Osteocyte (in vitro differentiated cells): ENCODE measurements at regions not wholly inside any gene's neighbourhood (a gene's known extent, or its start where the extent isn't known, plus 50 kb on each side); places are given as distances from the start of the nearest gene placed in this dataset.

Experiments
- DNase-seq: peaks from one replicate; pipeline ENCODE4 v3.0.0; 2021; ENCODE audit warnings: mixed read lengths; ENCODE audit not compliant: unreplicated experiment; ENCODE audit errors: extremely low spot score
- H3K27ac Mint-ChIP-seq: one replicate; pipeline ENCODE4 v1.8.0; 2021; ENCODE audit warnings: mild to moderate bottlenecking, mixed read lengths; ENCODE audit not compliant: unreplicated experiment
- H3K27me3 Mint-ChIP-seq: one replicate; pipeline ENCODE4 v1.8.0; 2021; ENCODE audit warnings: mixed read lengths; ENCODE audit not compliant: unreplicated experiment
- H3K36me3 Mint-ChIP-seq: one replicate; pipeline ENCODE4 v1.8.0; 2021; ENCODE audit warnings: mixed read lengths; ENCODE audit not compliant: unreplicated experiment
- H3K4me1 Mint-ChIP-seq: one replicate; pipeline ENCODE4 v1.8.0; 2021; ENCODE audit warnings: mixed read lengths; ENCODE audit not compliant: unreplicated experiment
- H3K4me3 Mint-ChIP-seq: one replicate; pipeline ENCODE4 v1.8.0; 2021; ENCODE audit warnings: mild to moderate bottlenecking, moderate library complexity, mixed read lengths; ENCODE audit not compliant: unreplicated experiment
- H3K9me3 Mint-ChIP-seq: one replicate; pipeline ENCODE4 v1.8.0; 2021; ENCODE audit warnings: mixed read lengths; ENCODE audit not compliant: unreplicated experiment
- CTCF ChIP-seq: fragments of 200-600 bp; sonication (generic); IDR thresholded peaks from 2 replicates; pipeline ENCODE4 v1.5.0; 2021; ENCODE audit warnings: antibody characterized with exemption, mild to moderate bottlenecking, moderate library complexity

GRCh38 chr18:10284540-10285282, 169.7 kb upstream of the APCDD1 start:
- no peak for TF ChIP-seq CTCF
- Mint-ChIP-seq H3K27me3 (peaks cover 27% of the 10 kb centered on the region), H3K4me1 (no peaks in the 10 kb centered on the region), H3K4me3 (no peak overlapping the region), H3K36me3 (no peaks in the 10 kb centered on the region), H3K9me3 (peaks cover 9% of the 10 kb centered on the region), H3K27ac (no peak overlapping the region)
- no peak for DNase-seq

GRCh38 chr18:10285283-10285640, 169.2 kb upstream of the APCDD1 start:
- peaks cover 23% of the 10 kb centered on the region for H3K27me3 Mint-ChIP-seq
- peaks cover 2% of the 10 kb centered on the region for H3K4me1 Mint-ChIP-seq
- no peak overlapping the region for H3K4me3 Mint-ChIP-seq
- no peak for TF ChIP-seq CTCF
- DNase-seq: no peak
- no peaks in the 10 kb centered on the region for H3K36me3 Mint-ChIP-seq
- H3K27ac Mint-ChIP-seq: no peak overlapping the region
- peaks cover 9% of the 10 kb centered on the region for H3K9me3 Mint-ChIP-seq

GRCh38 chr18:10286580-10287150, 167.8 kb upstream of the APCDD1 start:
- peaks cover 3% of the 10 kb centered on the region for H3K4me1 Mint-ChIP-seq
- H3K27ac Mint-ChIP-seq: no peak overlapping the region
- H3K4me3 Mint-ChIP-seq: no peak overlapping the region
- no peak for TF ChIP-seq CTCF
- no peak for DNase-seq
- peaks cover 9% of the 10 kb centered on the region for H3K9me3 Mint-ChIP-seq
- peaks cover 23% of the 10 kb centered on the region for H3K27me3 Mint-ChIP-seq
- no peaks in the 10 kb centered on the region for H3K36me3 Mint-ChIP-seq

GRCh38 chr18:10289251-10289650, 165.2 kb upstream of the APCDD1 start:
- Mint-ChIP-seq H3K27me3 (peaks cover 18% of the 10 kb centered on the region), H3K4me1 (peaks cover 3% of the 10 kb centered on the region), H3K4me3 (no peak overlapping the region), H3K36me3 (no peaks in the 10 kb centered on the region), H3K27ac (no peak overlapping the region), H3K9me3 (peaks cover 9% of the 10 kb centered on the region)
- no peak for TF ChIP-seq CTCF
- DNase-seq: no peak

- peaks cover 11% of the 10 kb centered on the region for H3K27me3 Mint-ChIP-seq
- TF ChIP-seq CTCF: no peak
- H3K27ac Mint-ChIP-seq: no peak overlapping the region
- H3K9me3 Mint-ChIP-seq: peaks cover 9% of the 10 kb centered on the region
- H3K4me1 Mint-ChIP-seq: peaks cover 3% of the 10 kb centered on the region
- no peak overlapping the region for H3K4me3 Mint-ChIP-seq
- no peak for DNase-seq
- H3K36me3 Mint-ChIP-seq: no peaks in the 10 kb centered on the region
These were observed 164.3 kb upstream of the APCDD1 start for GRCh38 chr18:10289951-10290637.
